B cell (primary cell): ENCODE measurements at regions not wholly inside any gene's neighbourhood (a gene's known extent, or its start where the extent isn't known, plus 50 kb on each side); places are given as distances from the start of the nearest gene placed in this dataset.

Experiments used
- ATAC-seq: fragments of 200-7000 bp; cut with Tn5 transposase; one replicate; pipeline ENCODE4 v1.10.0; 2021; ENCODE audit warnings: low read depth, mild to moderate bottlenecking, moderate number of reproducible peaks, moderate library complexity
- CTCF ChIA-PET: fragments of 350-600 bp; sonication (Branson Sonifier 250); formaldehyde crosslinking; loops from one replicate; lab custom pipeline; 2021; ENCODE audit warnings: antibody characterized with exemption, inconsistent platforms; lab: Charles Lee
- POLR2A ChIA-PET: fragments of 350-600 bp; sonication (Branson Sonifier 250); formaldehyde crosslinking; loops from one replicate; lab custom pipeline; 2021; ENCODE audit warnings: antibody characterized with exemption; lab: Charles Lee
- DNase-seq: peaks from one replicate; pipeline ENCODE4 v3.0.0; 2013
- H2AFZ ChIP-seq: 2 replicates; pipeline ENCODE4 v1.6.1; 2012; ENCODE audit warnings: mild to moderate bottlenecking, low read depth, low read length; ENCODE audit not compliant: insufficient read depth, poor library complexity, severe bottlenecking
- H3K27ac ChIP-seq, 2 donors: 1 replicate in 1 of 2; 2 replicates in 1 of 2; pipeline ENCODE4 v1.5.1; 2012 to 2013; ENCODE audit warnings: low read length in 2 of 2, mild to moderate bottlenecking in 2 of 2, moderate library complexity in 1 of 2
- H3K27me3 ChIP-seq, 4 experiments: fragments of 200-600 bp in 1 of 4; sonication (generic) in 1 of 4; replicated peaks in 1 of 4; 1 replicate in 2 of 4; 2 replicates in 2 of 4; pipeline versions ENCODE4 v1.6.1 to v1.7.0; 2013 to 2016; ENCODE audit warnings: low read length in 3 of 4, mild to moderate bottlenecking in 2 of 4, mixed read lengths in 1 of 4, moderate library complexity in 1 of 4; ENCODE audit not compliant: insufficient read depth in 4 of 4, control insufficient read depth in 3 of 4; ENCODE audit errors: control extremely low read depth in 1 of 4
- H3K36me3 ChIP-seq, 2 experiments: replicated peaks in 1 of 2; 1 replicate in 1 of 2; 2 replicates in 1 of 2; pipeline versions ENCODE4 v1.6.1 to v1.7.1; 2013; ENCODE audit warnings: low read length in 1 of 2; ENCODE audit not compliant: insufficient read depth in 2 of 2, control insufficient read depth in 1 of 2; ENCODE audit errors: control extremely low read depth in 1 of 2, extremely low read depth in 1 of 2
- H3K4me1 ChIP-seq, 2 donors: fragments of 200-600 bp in 1 of 2; sonication (generic) in 1 of 2; 1 replicate in 1 of 2; 2 replicates in 1 of 2; pipeline versions ENCODE4 v1.5.1 to v1.6.1; 2013 to 2017; ENCODE audit warnings: low read length in 2 of 2; ENCODE audit not compliant: control insufficient read depth in 2 of 2, insufficient read depth in 2 of 2
- H3K4me2 ChIP-seq: replicated peaks from 2 replicates; pipeline ENCODE3; 2012; ENCODE audit warnings: mild to moderate bottlenecking, low read depth, low read length; ENCODE audit not compliant: poor library complexity, severe bottlenecking
- H3K4me3 ChIP-seq, 5 experiments: fragments of 200-600 bp in 1 of 5; sonication (generic) in 1 of 5; 1 replicate in 3 of 5; 2 replicates in 2 of 5; pipeline versions ENCODE4 v1.5.1 to v1.7.0; 2011 to 2016; ENCODE audit warnings: low read length in 4 of 5, mild to moderate bottlenecking in 4 of 5, low read depth in 2 of 5, control low read depth in 1 of 5, moderate library complexity in 1 of 5; ENCODE audit not compliant: insufficient read depth in 1 of 5; ENCODE audit errors: control extremely low read depth in 1 of 5, extremely low read depth in 1 of 5
- H3K79me2 ChIP-seq: fragments of 200-600 bp; sonication (generic); one replicate; pipeline ENCODE4 v1.6.0; 2016; ENCODE audit warnings: low read length; ENCODE audit not compliant: control insufficient read depth, insufficient read depth
- H3K9ac ChIP-seq: fragments of 200-600 bp; sonication (generic); 2 replicates; pipeline ENCODE4 v1.6.1; 2017; ENCODE audit warnings: mild to moderate bottlenecking, low read length, moderate library complexity
- H3K9me3 ChIP-seq, 3 donors: one replicate each; pipeline versions ENCODE4 v1.6.1 to v1.7.1; 2013; ENCODE audit warnings: low read length in 2 of 3; ENCODE audit not compliant: control insufficient read depth in 2 of 3, insufficient read depth in 1 of 3; ENCODE audit errors: control extremely low read depth in 1 of 3
- H4K20me1 ChIP-seq: 2 replicates; pipeline ENCODE4 v1.6.0; 2012; ENCODE audit warnings: mild to moderate bottlenecking, low read length; ENCODE audit not compliant: insufficient read depth, control insufficient read depth, poor library complexity, severe bottlenecking
- H3K27ac Mint-ChIP-seq: one replicate; pipeline ENCODE4 v1.8.0; 2021; ENCODE audit warnings: mixed read lengths
- H3K27me3 Mint-ChIP-seq: one replicate; pipeline ENCODE4 v1.8.0; 2021; ENCODE audit warnings: mixed read lengths
- H3K4me1 Mint-ChIP-seq: one replicate; pipeline ENCODE4 v1.8.0; 2021; ENCODE audit warnings: mixed read lengths
- H3K4me3 Mint-ChIP-seq: one replicate; pipeline ENCODE4 v1.8.0; 2021; ENCODE audit warnings: mixed read lengths
- H3K9me3 Mint-ChIP-seq: one replicate; pipeline ENCODE4 v1.8.0; 2022; ENCODE audit warnings: mixed read lengths; ENCODE audit not compliant: insufficient read depth
- CTCF ChIP-seq: fragments of 200-600 bp; IDR thresholded peaks from one replicate; pipeline ENCODE4 v1.8.0; 2022; ENCODE audit warnings: antibody characterized with exemption, mild to moderate bottlenecking
- EZH2 ChIP-seq: IDR thresholded peaks from 2 replicates; pipeline ENCODE4 v1.6.1; 2012; ENCODE audit warnings: borderline replicate concordance, low read depth, mild to moderate bottlenecking, moderate library complexity, low read length; ENCODE audit not compliant: insufficient read depth, poor library complexity, severe bottlenecking
- WGBS: methylation state at CpG from one replicate; pipeline ENCODE4 v1.1.5; 2013; ENCODE audit warnings: missing lambda C conversion rate; ENCODE audit not compliant: insufficient coverage; 5-methylcytosine and 5-hydroxymethylcytosine counted together
- intact Hi-C: fragments of 100-400 bp; cut with micrococcal nuclease; formaldehyde crosslinking; loops from one replicate; pipeline ENCODE4 v1.10.0; 2022

GRCh38 chr16:51576498-51577195, 425.6 kb upstream of the SALL1 start:
- Histone ChIP-seq H3K4me3 (no peak overlapping the region), H3K4me1 (no peaks in the 10 kb centered on the region), H3K27ac (no peak overlapping the region), H4K20me1 (no peaks in the 10 kb centered on the region), H2AFZ (no peak overlapping the region), H3K79me2 (no peaks in the 10 kb centered on the region), H3K9me3 (peaks cover 0 to 2% (median 0%) of the 10 kb centered on the region in 3 donors), H3K9ac (no peak overlapping the region), H3K27me3 (no peaks in the 10 kb centered on the region), H3K4me2 (no peak overlapping the region), H3K36me3 (no peaks in the 10 kb centered on the region)
- intact Hi-C loops: no loop called here
- Mint-ChIP-seq H3K9me3 (peaks cover 4% of the 10 kb centered on the region), H3K27me3 (no peaks in the 10 kb centered on the region), H3K4me1 (no peaks in the 10 kb centered on the region), H3K4me3 (no peak overlapping the region), H3K27ac (no peak overlapping the region)
- WGBS: 97% methylated on average over 2 of the region's 8 CpGs
- TF ChIP-seq EZH2 (no peak), CTCF (no peak)
- POLR2A ChIA-PET: no interaction called here
- ATAC-seq: no peak
- CTCF ChIA-PET: no interaction called here
- DNase-seq: no peak

- TF ChIP-seq CTCF (no peak), EZH2 (no peak)
- POLR2A ChIA-PET: no interaction called here
- Histone ChIP-seq H3K4me2 (no peak overlapping the region), H3K4me1 (no peaks in the 10 kb centered on the region), H3K9ac (no peak overlapping the region), H3K27me3 (no peaks in the 10 kb centered on the region), H4K20me1 (no peaks in the 10 kb centered on the region), H3K79me2 (no peaks in the 10 kb centered on the region), H3K27ac (no peak overlapping the region), H3K36me3 (no peaks in the 10 kb centered on the region), H3K4me3 (no peak overlapping the region), H2AFZ (no peak overlapping the region), H3K9me3 (peaks cover 0 to 2% (median 0%) of the 10 kb centered on the region in 3 donors)
- Mint-ChIP-seq H3K27me3 (no peaks in the 10 kb centered on the region), H3K4me1 (peaks cover 2% of the 10 kb centered on the region), H3K4me3 (no peak overlapping the region), H3K9me3 (peaks cover under 1% of the 10 kb centered on the region), H3K27ac (no peak overlapping the region)
- ATAC-seq: no peak
- WGBS: 20% methylated on average over 1 of the region's 5 CpGs
- CTCF ChIA-PET: no interaction called here
- DNase-seq: no peak
- intact Hi-C loops: no loop called here
These were observed 422.1 kb upstream of the SALL1 start for GRCh38 chr16:51573191-51573590.
